Astrocyte (in vitro differentiated cells and primary cell): ENCODE measurements at regions not wholly inside any gene's neighbourhood (a gene's known extent, or its start where the extent isn't known, plus 50 kb on each side); places are given as distances from the start of the nearest gene placed in this dataset.

Experiments
- DNase-seq: peaks from one replicate; pipeline ENCODE4 v3.0.0-alpha.2; 2010; ENCODE audit warnings: low read depth
- FAIRE-seq: peaks from 2 replicates; lab custom pipeline; 2011; peaks lifted over from hg19 to GRCh38; lab: Jason Lieb, UNC
- H2AFZ ChIP-seq: 2 replicates; pipeline ENCODE4 v1.6.0; 2012; ENCODE audit warnings: low read depth, low read length, inconsistent platforms
- H3K27ac ChIP-seq: 2 replicates; pipeline ENCODE4 v1.5.1; 2011; ENCODE audit warnings: low read depth, low read length, inconsistent platforms
- H3K27me3 ChIP-seq: 2 replicates; pipeline ENCODE4 v1.6.0; 2011; ENCODE audit warnings: low read length, inconsistent platforms; ENCODE audit not compliant: insufficient read depth
- H3K36me3 ChIP-seq: 2 replicates; pipeline ENCODE4 v1.5.1; 2011; ENCODE audit warnings: low read length, inconsistent platforms; ENCODE audit not compliant: insufficient read depth
- H3K4me1 ChIP-seq: 2 replicates; pipeline ENCODE4 v1.5.1; 2011; ENCODE audit warnings: low read length, inconsistent platforms; ENCODE audit not compliant: insufficient read depth
- H3K4me2 ChIP-seq: 2 replicates; pipeline ENCODE4 v1.6.0; 2012; ENCODE audit warnings: low read length, inconsistent platforms
- H3K4me3 ChIP-seq: 2 replicates; pipeline ENCODE4 v1.5.1; 2011; ENCODE audit warnings: low read depth, mild to moderate bottlenecking, low read length, inconsistent platforms; ENCODE audit not compliant: insufficient read depth
- H3K79me2 ChIP-seq: 2 replicates; pipeline ENCODE4 v1.6.0; 2012; ENCODE audit warnings: mild to moderate bottlenecking, low read length, inconsistent platforms; ENCODE audit not compliant: insufficient read depth
- H3K9ac ChIP-seq: 2 replicates; pipeline ENCODE4 v1.6.0; 2012; ENCODE audit warnings: mild to moderate bottlenecking, low read length, inconsistent platforms
- H3K9me3 ChIP-seq: 2 replicates; pipeline ENCODE4 v1.5.1; 2012; ENCODE audit warnings: low read depth, mild to moderate bottlenecking, low read length, inconsistent platforms; ENCODE audit not compliant: insufficient read depth
- H4K20me1 ChIP-seq: 2 replicates; pipeline ENCODE4 v1.6.0; 2012; ENCODE audit warnings: low read length, inconsistent platforms; ENCODE audit not compliant: insufficient read depth
- H3K27ac Mint-ChIP-seq: one replicate; pipeline ENCODE4 v1.8.0; 2021; ENCODE audit warnings: mild to moderate bottlenecking, mixed read lengths; ENCODE audit not compliant: unreplicated experiment
- H3K27me3 Mint-ChIP-seq: one replicate; pipeline ENCODE4 v1.8.0; 2021; ENCODE audit warnings: low read depth, mixed read lengths; ENCODE audit not compliant: unreplicated experiment
- H3K36me3 Mint-ChIP-seq: one replicate; pipeline ENCODE4 v1.8.0; 2021; ENCODE audit warnings: low read depth, mixed read lengths; ENCODE audit not compliant: unreplicated experiment
- H3K4me1 Mint-ChIP-seq: one replicate; pipeline ENCODE4 v1.8.0; 2021; ENCODE audit warnings: low read depth, mixed read lengths; ENCODE audit not compliant: unreplicated experiment
- H3K4me3 Mint-ChIP-seq: one replicate; pipeline ENCODE4 v1.8.0; 2021; ENCODE audit warnings: mild to moderate bottlenecking, moderate library complexity, mixed read lengths; ENCODE audit not compliant: unreplicated experiment
- H3K9me3 Mint-ChIP-seq: one replicate; pipeline ENCODE4 v1.8.0; 2021; ENCODE audit warnings: mild to moderate bottlenecking, mixed read lengths; ENCODE audit not compliant: unreplicated experiment
- CTCF ChIP-seq: IDR thresholded peaks from 2 replicates; pipeline ENCODE4 v1.5.1; 2011; ENCODE audit warnings: low read depth, mild to moderate bottlenecking, inconsistent platforms, low read length, moderate library complexity; ENCODE audit not compliant: insufficient read depth
- EZH2 ChIP-seq: IDR thresholded peaks from 2 replicates; pipeline ENCODE4 v1.6.1; 2012; ENCODE audit warnings: mild to moderate bottlenecking, low read length, inconsistent platforms; ENCODE audit not compliant: insufficient read depth

GRCh38 chr12:73517859-73518258 is 1019.8 kb upstream of the ATXN7L3B start:
- Histone ChIP-seq H3K4me2 (no peak overlapping the region), H4K20me1 (no peaks in the 10 kb centered on the region), H3K9me3 (no peaks in the 10 kb centered on the region), H3K27ac (no peak overlapping the region), H2AFZ (no peak overlapping the region), H3K27me3 (no peaks in the 10 kb centered on the region), H3K4me1 (no peaks in the 10 kb centered on the region), H3K4me3 (no peak overlapping the region), H3K36me3 (no peaks in the 10 kb centered on the region), H3K79me2 (no peaks in the 10 kb centered on the region), H3K9ac (no peak overlapping the region)
- Mint-ChIP-seq H3K4me1 (no peaks in the 10 kb centered on the region), H3K4me3 (no peak overlapping the region), H3K27ac (no peak overlapping the region), H3K27me3 (no peaks in the 10 kb centered on the region), H3K9me3 (peaks cover 11% of the 10 kb centered on the region), H3K36me3 (no peaks in the 10 kb centered on the region)
- no peak for TF ChIP-seq CTCF
- no peak for TF ChIP-seq EZH2
- no peak for FAIRE-seq
- DNase-seq = no peak

DNA sequence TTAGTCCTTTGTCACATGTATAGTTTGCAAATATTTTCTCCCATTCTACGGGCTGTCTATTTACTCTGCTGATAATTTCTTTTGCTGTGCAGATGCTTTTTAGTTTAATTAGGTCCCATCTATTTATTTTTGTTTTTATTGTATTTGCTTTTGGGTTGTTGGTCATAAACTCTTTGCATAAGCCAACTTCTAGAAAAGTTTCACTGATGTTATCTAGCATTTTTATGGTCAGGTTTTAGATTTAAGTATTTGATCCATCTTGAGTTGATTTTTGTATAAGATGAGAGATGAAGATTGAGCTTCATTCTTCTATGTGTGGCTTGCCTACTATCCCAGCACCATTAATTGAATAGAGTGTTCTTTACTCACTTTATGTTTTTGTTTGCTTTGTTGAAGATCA is 1008.4 kb upstream of the ATXN7L3B start:
- Mint-ChIP-seq H3K4me3 (no peak overlapping the region), H3K27ac (no peak overlapping the region), H3K36me3 (no peaks in the 10 kb centered on the region), H3K9me3 (no peaks in the 10 kb centered on the region), H3K4me1 (no peaks in the 10 kb centered on the region), H3K27me3 (no peaks in the 10 kb centered on the region)
- Histone ChIP-seq H3K9ac (no peak overlapping the region), H3K36me3 (no peaks in the 10 kb centered on the region), H3K4me3 (no peak overlapping the region), H3K27ac (no peak overlapping the region), H3K4me1 (no peaks in the 10 kb centered on the region), H3K27me3 (no peaks in the 10 kb centered on the region), H3K79me2 (no peaks in the 10 kb centered on the region), H2AFZ (no peak overlapping the region), H3K9me3 (no peaks in the 10 kb centered on the region), H3K4me2 (no peak overlapping the region), H4K20me1 (no peaks in the 10 kb centered on the region)
- TF ChIP-seq CTCF (no peak), EZH2 (no peak)
- DNase-seq = no peak
- no peak for FAIRE-seq

GRCh38 chr12:73529954-73530353 is 1007.7 kb upstream of the ATXN7L3B start:
- TF ChIP-seq CTCF = no peak
- no peak for TF ChIP-seq EZH2
- Histone ChIP-seq H3K36me3 (no peaks in the 10 kb centered on the region), H3K4me2 (no peak overlapping the region), H3K4me1 (no peaks in the 10 kb centered on the region), H3K27ac (no peak overlapping the region), H4K20me1 (no peaks in the 10 kb centered on the region), H3K27me3 (no peaks in the 10 kb centered on the region), H3K79me2 (no peaks in the 10 kb centered on the region), H3K9me3 (no peaks in the 10 kb centered on the region), H3K4me3 (no peak overlapping the region), H3K9ac (no peak overlapping the region), H2AFZ (no peak overlapping the region)
- Mint-ChIP-seq H3K27me3 (no peaks in the 10 kb centered on the region), H3K27ac (no peak overlapping the region), H3K9me3 (no peaks in the 10 kb centered on the region), H3K4me3 (no peak overlapping the region), H3K36me3 (no peaks in the 10 kb centered on the region), H3K4me1 (no peaks in the 10 kb centered on the region)
- FAIRE-seq (no peak), DNase-seq (no peak)
